ENCODE measurements at regions not wholly inside any gene's neighbourhood (a gene's known extent, or its start where the extent isn't known, plus 50 kb on each side); places are given as distances from the start of the nearest gene placed in this dataset.

- Histone ChIP-seq H3K4me1 (ENCODE audit: control insufficient read depth, insufficient read depth, low read length) (no peaks in the 10 kb centered on the region), H3K27ac (ENCODE audit: low read length) (no peak overlapping the region), H3K4me3 (ENCODE audit: low read length) (no peak overlapping the region), H3K27me3 (ENCODE audit: control insufficient read depth, insufficient read depth, low read length) (no peaks in the 10 kb centered on the region), H3K9me3 (replicated peaks; ENCODE audit: control insufficient read depth, low read depth, low read length) (no peaks in the 10 kb centered on the region), H3K36me3 (ENCODE audit: control insufficient read depth, insufficient read depth, low read length) (no peaks in the 10 kb centered on the region)
- DNase-seq: no peak
- WGBS (ENCODE audit: insufficient coverage): no CpG with 5 or more reads among the region's 1 CpG
These were observed 523.7 kb downstream of the TAFA4 start for GRCh38 chr3:68408626-68409025.

- no peaks in the 10 kb centered on the region for H3K27me3 ChIP-seq (ENCODE audit: control insufficient read depth, insufficient read depth, low read length)
- H3K36me3 ChIP-seq (ENCODE audit: control insufficient read depth, insufficient read depth, low read length): no peaks in the 10 kb centered on the region
- no peak overlapping the region for H3K4me3 ChIP-seq (ENCODE audit: low read length)
- H3K4me1 ChIP-seq (ENCODE audit: control insufficient read depth, insufficient read depth, low read length): no peaks in the 10 kb centered on the region
- no peak for DNase-seq
- H3K27ac ChIP-seq (ENCODE audit: low read length): no peak overlapping the region
- no peaks in the 10 kb centered on the region for H3K9me3 ChIP-seq (replicated peaks; ENCODE audit: control insufficient read depth, low read depth, low read length)
These were observed 528.6 kb downstream of the TAFA4 start for GRCh38 chr3:68403741-68404140.

GRCh38 chr3:68402235-68402918 is 530.0 kb downstream of the TAFA4 start:
- H3K9me3 ChIP-seq (replicated peaks; ENCODE audit: control insufficient read depth, low read depth, low read length): no peaks in the 10 kb centered on the region
- H3K4me3 ChIP-seq (ENCODE audit: low read length): no peak overlapping the region
- WGBS (ENCODE audit: insufficient coverage): 42% methylated on average over 2 of the region's 6 CpGs
- no peaks in the 10 kb centered on the region for H3K36me3 ChIP-seq (ENCODE audit: control insufficient read depth, insufficient read depth, low read length)
- no peak for DNase-seq
- no peaks in the 10 kb centered on the region for H3K27me3 ChIP-seq (ENCODE audit: control insufficient read depth, insufficient read depth, low read length)
- no peaks in the 10 kb centered on the region for H3K4me1 ChIP-seq (ENCODE audit: control insufficient read depth, insufficient read depth, low read length)
- no peak overlapping the region for H3K27ac ChIP-seq (ENCODE audit: low read length)

- Histone ChIP-seq H3K27me3 (ENCODE audit: control insufficient read depth, insufficient read depth, low read length) (no peaks in the 10 kb centered on the region), H3K9me3 (replicated peaks; ENCODE audit: control insufficient read depth, low read depth, low read length) (no peaks in the 10 kb centered on the region), H3K36me3 (ENCODE audit: control insufficient read depth, insufficient read depth, low read length) (no peaks in the 10 kb centered on the region), H3K27ac (ENCODE audit: low read length) (no peak overlapping the region), H3K4me1 (ENCODE audit: control insufficient read depth, insufficient read depth, low read length) (no peaks in the 10 kb centered on the region), H3K4me3 (ENCODE audit: low read length) (no peak overlapping the region)
- WGBS (ENCODE audit: insufficient coverage): 30% methylated on average over 1 of the region's 8 CpGs
- no peak for DNase-seq
These were observed 553.7 kb downstream of the TAFA4 start for GRCh38 chr3:68378631-68379030.

GRCh38 chr3:68373727-68374126 is 558.6 kb downstream of the TAFA4 start:
- no CpG with 5 or more reads among the region's 3 CpGs for WGBS (ENCODE audit: insufficient coverage)
- Histone ChIP-seq H3K27me3 (ENCODE audit: control insufficient read depth, insufficient read depth, low read length) (no peaks in the 10 kb centered on the region), H3K4me1 (ENCODE audit: control insufficient read depth, insufficient read depth, low read length) (no peaks in the 10 kb centered on the region), H3K36me3 (ENCODE audit: control insufficient read depth, insufficient read depth, low read length) (no peaks in the 10 kb centered on the region), H3K4me3 (ENCODE audit: low read length) (no peak overlapping the region), H3K9me3 (replicated peaks; ENCODE audit: control insufficient read depth, low read depth, low read length) (no peaks in the 10 kb centered on the region), H3K27ac (ENCODE audit: low read length) (no peak overlapping the region)
- no peak for DNase-seq

- H3K4me1 ChIP-seq (ENCODE audit: control insufficient read depth, insufficient read depth, low read length): no peaks in the 10 kb centered on the region
- no peaks in the 10 kb centered on the region for H3K9me3 ChIP-seq (replicated peaks; ENCODE audit: control insufficient read depth, low read depth, low read length)
- no peaks in the 10 kb centered on the region for H3K36me3 ChIP-seq (ENCODE audit: control insufficient read depth, insufficient read depth, low read length)
- no peaks in the 10 kb centered on the region for H3K27me3 ChIP-seq (ENCODE audit: control insufficient read depth, insufficient read depth, low read length)
- no peak overlapping the region for H3K27ac ChIP-seq (ENCODE audit: low read length)
- H3K4me3 ChIP-seq (ENCODE audit: low read length): no peak overlapping the region
- DNase-seq: no peak
- no CpG with 5 or more reads among the region's 3 CpGs for WGBS (ENCODE audit: insufficient coverage)
These were observed 568.6 kb downstream of the TAFA4 start for GRCh38 chr3:68363796-68364195.

- no CpG with 5 or more reads among the region's 2 CpGs for WGBS (ENCODE audit: insufficient coverage)
- H3K27ac ChIP-seq (ENCODE audit: low read length): no peak overlapping the region
- no peaks in the 10 kb centered on the region for H3K36me3 ChIP-seq (ENCODE audit: control insufficient read depth, insufficient read depth, low read length)
- no peak overlapping the region for H3K4me3 ChIP-seq (ENCODE audit: low read length)
- no peaks in the 10 kb centered on the region for H3K27me3 ChIP-seq (ENCODE audit: control insufficient read depth, insufficient read depth, low read length)
- no peaks in the 10 kb centered on the region for H3K9me3 ChIP-seq (replicated peaks; ENCODE audit: control insufficient read depth, low read depth, low read length)
- no peak for DNase-seq
- H3K4me1 ChIP-seq (ENCODE audit: control insufficient read depth, insufficient read depth, low read length): no peaks in the 10 kb centered on the region
These were observed 571.9 kb downstream of the TAFA4 start for GRCh38 chr3:68360492-68360891.

GRCh38 chr3:68345781-68346180 is 586.6 kb downstream of the TAFA4 start:
- DNase-seq: peak; percentile 9
- Histone ChIP-seq H3K36me3 (ENCODE audit: control insufficient read depth, insufficient read depth, low read length) (no peaks in the 10 kb centered on the region), H3K27me3 (ENCODE audit: control insufficient read depth, insufficient read depth, low read length) (no peaks in the 10 kb centered on the region), H3K4me3 (ENCODE audit: low read length) (no peak overlapping the region), H3K27ac (ENCODE audit: low read length) (no peak overlapping the region), H3K9me3 (replicated peaks; ENCODE audit: control insufficient read depth, low read depth, low read length) (no peaks in the 10 kb centered on the region), H3K4me1 (ENCODE audit: control insufficient read depth, insufficient read depth, low read length) (no peaks in the 10 kb centered on the region)
- no CpG with 5 or more reads among the region's 2 CpGs for WGBS (ENCODE audit: insufficient coverage)

GRCh38 chr3:68342426-68342825 is 589.9 kb downstream of the TAFA4 start:
- no peaks in the 10 kb centered on the region for H3K36me3 ChIP-seq (ENCODE audit: control insufficient read depth, insufficient read depth, low read length)
- no peak overlapping the region for H3K4me3 ChIP-seq (ENCODE audit: low read length)
- DNase-seq: no peak
- no peaks in the 10 kb centered on the region for H3K27me3 ChIP-seq (ENCODE audit: control insufficient read depth, insufficient read depth, low read length)
- no peaks in the 10 kb centered on the region for H3K9me3 ChIP-seq (replicated peaks; ENCODE audit: control insufficient read depth, low read depth, low read length)
- WGBS (ENCODE audit: insufficient coverage): no CpG with 5 or more reads among the region's 5 CpGs
- no peak overlapping the region for H3K27ac ChIP-seq (ENCODE audit: low read length)
- no peaks in the 10 kb centered on the region for H3K4me1 ChIP-seq (ENCODE audit: control insufficient read depth, insufficient read depth, low read length)

- WGBS (ENCODE audit: insufficient coverage): 60% methylated on average over 1 of the region's 1 CpG
- no peak overlapping the region for H3K27ac ChIP-seq (ENCODE audit: low read length)
- H3K4me3 ChIP-seq (ENCODE audit: low read length): no peak overlapping the region
- no peaks in the 10 kb centered on the region for H3K9me3 ChIP-seq (replicated peaks; ENCODE audit: control insufficient read depth, low read depth, low read length)
- no peak for DNase-seq
- no peaks in the 10 kb centered on the region for H3K4me1 ChIP-seq (ENCODE audit: control insufficient read depth, insufficient read depth, low read length)
- no peaks in the 10 kb centered on the region for H3K36me3 ChIP-seq (ENCODE audit: control insufficient read depth, insufficient read depth, low read length)
- H3K27me3 ChIP-seq (ENCODE audit: control insufficient read depth, insufficient read depth, low read length): no peaks in the 10 kb centered on the region
These were observed 596.3 kb downstream of the TAFA4 start for GRCh38 chr3:68336042-68336441.

GRCh38 chr3:68334367-68334986 is 597.9 kb downstream of the TAFA4 start:
- Histone ChIP-seq H3K4me3 (ENCODE audit: low read length) (no peak overlapping the region), H3K4me1 (ENCODE audit: control insufficient read depth, insufficient read depth, low read length) (no peaks in the 10 kb centered on the region), H3K27ac (ENCODE audit: low read length) (no peak overlapping the region), H3K9me3 (replicated peaks; ENCODE audit: control insufficient read depth, low read depth, low read length) (no peaks in the 10 kb centered on the region), H3K27me3 (ENCODE audit: control insufficient read depth, insufficient read depth, low read length) (no peaks in the 10 kb centered on the region), H3K36me3 (ENCODE audit: control insufficient read depth, insufficient read depth, low read length) (no peaks in the 10 kb centered on the region)
- no peak for DNase-seq
- WGBS (ENCODE audit: insufficient coverage): no CpG with 5 or more reads among the region's 4 CpGs
